ENCODE measurements at regions not wholly inside any gene's neighbourhood (a gene's known extent, or its start where the extent isn't known, plus 50 kb on each side); places are given as distances from the start of the nearest gene placed in this dataset.

- TF ChIP-seq ELF4 (IDR thresholded peaks at IDR 0.05) (no peak), PKNOX1 (IDR thresholded peaks at IDR 0.05) (no peak), FOXM1 (IDR thresholded peaks at IDR 0.05; ENCODE audit: borderline replicate concordance) (no peak), CTBP1 (IDR thresholded peaks at IDR 0.05; ENCODE audit: borderline replicate concordance) (no peak), SUZ12 (IDR thresholded peaks at IDR 0.05) (no peak), SP1 (IDR thresholded peaks at IDR 0.05) (no peak), FOXK2 (IDR thresholded peaks at IDR 0.05) (no peak), FOXA1 (IDR thresholded peaks at IDR 0.05) (no peak), L3MBTL2 (conservative IDR thresholded peaks at IDR 0.05) (no peak), HDGF (IDR thresholded peaks at IDR 0.05; ENCODE audit: borderline replicate concordance) (no peak), BHLHE40 (IDR thresholded peaks at IDR 0.05; ENCODE audit: borderline replicate concordance) (no peak)
Observed at GRCh38 chr6:163955096-163955495, 540.6 kb downstream of the QKI start.

Measured in HEK293T (cell line).